Neural cell (in vitro differentiated cells): ENCODE measurements at regions not wholly inside any gene's neighbourhood (a gene's known extent, or its start where the extent isn't known, plus 50 kb on each side); places are given as distances from the start of the nearest gene placed in this dataset.

Experiments used
- CTCF ChIP-seq: fragments of 450-650 bp; IDR thresholded peaks from 2 replicates; pipeline ENCODE4 v1.5.1; 2014; ENCODE audit warnings: antibody characterized with exemption, mild to moderate bottlenecking, moderate library complexity; ENCODE audit not compliant: poor library complexity, severe bottlenecking
- EP300 ChIP-seq: fragments of 450-650 bp; conservative IDR thresholded peaks from 2 replicates; pipeline ENCODE4 v1.6.1; 2014; ENCODE audit warnings: antibody characterized with exemption, mild to moderate bottlenecking, moderate library complexity; ENCODE audit not compliant: poor library complexity, severe bottlenecking
- EZH2 ChIP-seq: fragments of 200-600, 300-800 bp; shearing (Covaris generic), sonication (generic); IDR thresholded peaks from 2 replicates; pipeline ENCODE4 v1.6.1; 2014; ENCODE audit warnings: antibody characterized with exemption, low read length, borderline replicate concordance, mild to moderate bottlenecking; ENCODE audit not compliant: insufficient read depth, poor library complexity, severe bottlenecking
- MXI1 ChIP-seq: fragments of 450-650 bp; conservative IDR thresholded peaks from 2 replicates; pipeline ENCODE4 v1.6.1; 2014; ENCODE audit warnings: antibody characterized with exemption, mild to moderate bottlenecking; ENCODE audit not compliant: poor library complexity, severe bottlenecking
- POLR2AphosphoS5 ChIP-seq: IDR thresholded peaks from 2 replicates; pipeline ENCODE4 v1.6.1; 2012
- RAD21 ChIP-seq: fragments of 450-650 bp; conservative IDR thresholded peaks from 2 replicates; pipeline ENCODE4 v1.6.1; 2014; ENCODE audit warnings: antibody characterized with exemption, mild to moderate bottlenecking, moderate library complexity
- TAF1 ChIP-seq: IDR thresholded peaks from 2 replicates; pipeline ENCODE4 v1.6.1; 2012; ENCODE audit warnings: low read depth
- TF ChIP-seq, protein P1 (sequence below): IDR thresholded peaks from 2 replicates; pipeline ENCODE4 v1.6.1; 2012; ENCODE audit warnings: borderline replicate concordance

GRCh38 chr7:68133045-68133444, 1136.4 kb downstream of the TYW1 start:
- no peak for TF ChIP-seq EZH2
- no peak for TF ChIP-seq CTCF
- TF ChIP-seq RAD21 = no peak
- peak; percentile 17 for TF ChIP-seq POLR2AphosphoS5
- TF ChIP-seq, protein P1, sequence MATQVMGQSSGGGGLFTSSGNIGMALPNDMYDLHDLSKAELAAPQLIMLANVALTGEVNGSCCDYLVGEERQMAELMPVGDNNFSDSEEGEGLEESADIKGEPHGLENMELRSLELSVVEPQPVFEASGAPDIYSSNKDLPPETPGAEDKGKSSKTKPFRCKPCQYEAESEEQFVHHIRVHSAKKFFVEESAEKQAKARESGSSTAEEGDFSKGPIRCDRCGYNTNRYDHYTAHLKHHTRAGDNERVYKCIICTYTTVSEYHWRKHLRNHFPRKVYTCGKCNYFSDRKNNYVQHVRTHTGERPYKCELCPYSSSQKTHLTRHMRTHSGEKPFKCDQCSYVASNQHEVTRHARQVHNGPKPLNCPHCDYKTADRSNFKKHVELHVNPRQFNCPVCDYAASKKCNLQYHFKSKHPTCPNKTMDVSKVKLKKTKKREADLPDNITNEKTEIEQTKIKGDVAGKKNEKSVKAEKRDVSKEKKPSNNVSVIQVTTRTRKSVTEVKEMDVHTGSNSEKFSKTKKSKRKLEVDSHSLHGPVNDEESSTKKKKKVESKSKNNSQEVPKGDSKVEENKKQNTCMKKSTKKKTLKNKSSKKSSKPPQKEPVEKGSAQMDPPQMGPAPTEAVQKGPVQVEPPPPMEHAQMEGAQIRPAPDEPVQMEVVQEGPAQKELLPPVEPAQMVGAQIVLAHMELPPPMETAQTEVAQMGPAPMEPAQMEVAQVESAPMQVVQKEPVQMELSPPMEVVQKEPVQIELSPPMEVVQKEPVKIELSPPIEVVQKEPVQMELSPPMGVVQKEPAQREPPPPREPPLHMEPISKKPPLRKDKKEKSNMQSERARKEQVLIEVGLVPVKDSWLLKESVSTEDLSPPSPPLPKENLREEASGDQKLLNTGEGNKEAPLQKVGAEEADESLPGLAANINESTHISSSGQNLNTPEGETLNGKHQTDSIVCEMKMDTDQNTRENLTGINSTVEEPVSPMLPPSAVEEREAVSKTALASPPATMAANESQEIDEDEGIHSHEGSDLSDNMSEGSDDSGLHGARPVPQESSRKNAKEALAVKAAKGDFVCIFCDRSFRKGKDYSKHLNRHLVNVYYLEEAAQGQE = no peak
- no peak for TF ChIP-seq MXI1
- TF ChIP-seq EP300 = no peak
- no peak for TF ChIP-seq TAF1
